ENCODE measurements at regions not wholly inside any gene's neighbourhood (a gene's known extent, or its start where the extent isn't known, plus 50 kb on each side); places are given as distances from the start of the nearest gene placed in this dataset.

DNA sequence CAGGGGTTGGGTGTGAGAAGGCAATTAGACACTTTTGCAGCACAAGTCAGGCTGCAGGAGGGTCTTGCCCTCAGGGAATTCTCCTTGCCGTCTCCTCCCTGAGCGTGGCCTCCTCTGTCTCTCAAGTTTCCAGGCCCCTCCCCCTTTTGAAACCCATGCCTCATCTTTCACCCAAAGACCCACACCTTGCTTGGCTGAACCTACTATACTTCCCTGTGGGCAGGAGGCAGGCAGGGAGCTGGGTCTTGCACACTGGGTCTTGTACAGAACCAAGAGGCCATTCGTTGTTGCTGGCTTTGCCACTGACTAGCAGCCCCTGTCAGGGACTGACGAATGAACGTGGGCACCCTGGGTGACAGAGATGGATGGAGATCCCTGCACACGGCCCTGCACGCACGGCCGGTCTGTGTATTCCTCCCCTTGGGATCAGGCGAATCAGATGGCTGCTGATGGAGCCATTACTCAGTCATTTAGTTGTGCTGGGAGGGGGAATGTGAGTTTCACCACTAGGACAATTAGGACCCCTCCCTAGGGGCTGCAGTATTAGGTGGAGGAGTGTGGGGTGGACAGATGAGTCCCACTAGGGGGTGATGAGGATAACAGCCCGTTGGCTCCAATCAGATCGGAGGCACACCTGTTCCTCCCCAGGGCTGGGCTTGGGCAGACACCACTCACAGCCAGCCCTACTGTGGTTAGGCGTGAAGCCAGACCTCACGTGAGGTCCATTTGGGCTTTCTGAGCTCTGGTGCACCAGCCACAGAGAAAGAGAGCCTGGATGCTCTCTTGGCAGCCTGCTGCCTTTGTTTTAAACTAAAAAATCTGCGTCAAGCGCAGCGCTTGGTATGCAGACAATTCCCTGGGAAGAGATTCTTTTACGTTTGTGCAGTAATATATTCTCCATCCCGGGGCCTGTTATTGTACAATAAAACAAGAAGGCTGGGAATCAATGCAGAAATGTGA, 167.7 kb upstream of the WSCD1 start (continued):
- no peak for TF ChIP-seq CHD1 (IDR thresholded peaks at IDR 0.05; ENCODE audit: low read depth, low read length)

DNA sequence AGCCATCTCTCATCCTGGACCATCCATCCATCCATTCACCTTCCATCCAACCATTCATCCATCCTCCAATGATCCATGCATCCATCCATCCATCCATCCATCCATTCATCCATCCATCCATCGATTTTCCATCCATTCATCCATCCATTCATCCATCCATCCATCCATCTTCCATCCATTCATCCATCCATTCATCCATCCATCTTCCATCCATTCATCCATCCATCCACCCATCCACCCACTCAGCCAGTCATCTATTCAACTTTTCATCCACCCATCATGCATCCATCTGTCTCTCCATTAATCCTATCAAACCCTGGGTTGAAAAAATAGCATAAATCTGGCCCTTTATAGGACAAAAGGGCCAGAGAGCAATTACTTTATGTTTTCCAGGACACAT, 158.3 kb upstream of the WSCD1 start:
- no TSS peak for BruUV-seq (replicated peaks)
- H3K9me1 ChIP-seq (ENCODE audit: insufficient read depth, low read length), result no peaks in the 10 kb centered on the region
- ATAC-seq (ENCODE audit: low read depth) (no peak), DNase-seq (no peak)
- H3K9ac ChIP-seq (ENCODE audit: low read depth, low read length), result no peak overlapping the region
- no peak overlapping the region for H2BK5ac ChIP-seq (ENCODE audit: low read depth, low read length, poor library complexity, severe bottlenecking)
- TF ChIP-seq MAFK (IDR thresholded peaks at IDR 0.05; ENCODE audit: low read depth, low read length) (no peak), MAZ (IDR thresholded peaks at IDR 0.05; ENCODE audit: borderline replicate concordance, low read depth, low read length) (no peak), FOS (IDR thresholded peaks at IDR 0.05; ENCODE audit: low read depth, low read length) (no peak), ELK1 (IDR thresholded peaks at IDR 0.05; ENCODE audit: borderline replicate concordance, low read depth, low read length) (no peak), RAD21 (IDR thresholded peaks at IDR 0.05; ENCODE audit: low read length) (no peak)
- no peak overlapping the region for H2AFZ ChIP-seq (replicated peaks; ENCODE audit: low read length, poor library complexity)
- no peaks in the 10 kb centered on the region for H3K79me1 ChIP-seq (ENCODE audit: low read depth in 1 of 2, low read length in 2 of 2)
- H3K18ac ChIP-seq (ENCODE audit: low read depth, low read length), result no peak overlapping the region
- H3K9me3 ChIP-seq (ENCODE audit: control insufficient read depth, insufficient read depth, low read length), result peaks cover 24% of the 10 kb centered on the region
- H3K27me3 ChIP-seq (ENCODE audit: control insufficient read depth, insufficient read depth, low read length), result no peaks in the 10 kb centered on the region
- H4K8ac ChIP-seq (ENCODE audit: low read depth in 2 of 2, low read length in 2 of 2), result no peak overlapping the region
- intact Hi-C loops (cut with micrococcal nuclease) (no loop called here), dilution Hi-C loops (cut with HindIII; ENCODE audit: low sequenced_read_pairs, unreplicated experiment) (no loop called here), in situ Hi-C loops (cut with MboI; ENCODE audit: low sequenced_read_pairs) (no loop called here)
- no peak overlapping the region for H3K27ac ChIP-seq (ENCODE audit: insufficient read depth, low read length)
- POLR2A ChIA-PET (ENCODE audit: unreplicated experiment), result no interaction called here
- H3K4ac ChIP-seq (ENCODE audit: low read depth, low read length), result no peak overlapping the region
- no peak overlapping the region for H3K56ac ChIP-seq (ENCODE audit: extremely low read depth, insufficient read depth, low read length)
- H3K4me1 ChIP-seq (ENCODE audit: control insufficient read depth, insufficient read depth, low read length), result no peaks in the 10 kb centered on the region
- H3K4me3 ChIP-seq (ENCODE audit: insufficient read depth, low read depth, low read length), result no peak overlapping the region
- CTCF ChIA-PET, result no interaction called here
- H3K23ac ChIP-seq (ENCODE audit: low read depth, low read length), result no peak overlapping the region
- no peak overlapping the region for H2BK120ac ChIP-seq (ENCODE audit: low read depth, low read length)
- H4K20me1 ChIP-seq (ENCODE audit: insufficient read depth, low read length), result no peaks in the 10 kb centered on the region
- H4K5ac ChIP-seq (ENCODE audit: low read depth, low read length), result no peak overlapping the region
- H2AK5ac ChIP-seq (ENCODE audit: low read depth, low read length), result no peak overlapping the region
- H2BK15ac ChIP-seq (ENCODE audit: low read depth, low read length), result no peak overlapping the region
- no peak overlapping the region for H3K14ac ChIP-seq (replicated peaks; ENCODE audit: low read depth, low read length)
- no peaks in the 10 kb centered on the region for H3K36me3 ChIP-seq (ENCODE audit: control insufficient read depth, insufficient read depth, low read length)
- H2AK9ac ChIP-seq (replicated peaks; ENCODE audit: low read depth, low read length, poor library complexity), result no peak overlapping the region
- WGBS, 2 experiments (ENCODE audit: extremely low coverage in 2 of 2, insufficient read length in 1 of 2), result 0% methylated on average over 1 of the region's 1 CpG; no CpG with 5 or more reads in 1 of the 2 experiments
- H4K91ac ChIP-seq (ENCODE audit: insufficient read depth, low read depth, low read length), result no peak overlapping the region
- H2BK20ac ChIP-seq (ENCODE audit: low read depth, low read length), result no peak overlapping the region
- H3K4me2 ChIP-seq (ENCODE audit: low read depth, low read length), result no peak overlapping the region
